ENCODE measurements at regions not wholly inside any gene's neighbourhood (a gene's known extent, or its start where the extent isn't known, plus 50 kb on each side); places are given as distances from the start of the nearest gene placed in this dataset.

DNA sequence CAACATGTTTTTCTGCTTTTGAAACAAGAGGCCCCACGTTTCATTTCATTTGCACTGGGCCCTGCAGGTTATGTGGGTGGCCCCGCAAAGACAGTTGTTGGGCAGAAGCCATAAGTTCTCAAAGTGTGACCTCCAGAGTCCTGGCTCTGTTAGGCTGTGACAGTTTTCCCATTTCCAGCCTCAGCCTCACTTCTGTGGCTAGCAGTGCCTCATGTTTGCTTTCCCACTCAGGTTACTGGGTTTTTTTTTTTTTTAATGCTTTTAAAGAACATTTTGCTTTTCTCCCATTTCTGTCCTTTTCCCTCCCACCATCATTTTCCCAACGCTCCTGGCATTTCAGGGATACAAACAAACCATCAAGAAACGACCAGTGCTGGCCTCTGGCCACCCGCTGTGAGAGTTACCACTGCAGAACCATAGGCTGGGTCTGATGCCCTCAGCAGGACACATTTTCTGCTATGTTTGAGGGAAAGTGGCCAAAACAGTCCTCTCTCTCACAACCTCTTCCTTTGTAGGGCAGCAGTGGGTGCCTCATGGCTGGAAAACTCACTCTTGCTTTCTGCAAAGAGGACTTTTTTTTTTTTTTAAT, 159.0 kb upstream of the MPHOSPH6 start:
- no peak overlapping the region for H3K14ac ChIP-seq (ENCODE audit: insufficient read length)
- 76% methylated on average over 5 of the region's 5 CpGs; no CpG with 5 or more reads in 1 of the 2 experiments for WGBS, 2 experiments (ENCODE audit: extremely low coverage in 1 of 2, insufficient coverage in 1 of 2, insufficient read length in 1 of 2, insufficient replicate concordance in 2 of 2, low coverage in 1 of 2, low lambda C conversion rate in 2 of 2, missing lambda C conversion rate in 1 of 2)
- H3K23me2 ChIP-seq (ENCODE audit: low read depth, low read length): no peaks in the 10 kb centered on the region
- H2AK5ac ChIP-seq (ENCODE audit: low read depth, low read length): no peak overlapping the region
- H2BK15ac ChIP-seq (ENCODE audit: low read length): no peak overlapping the region
- H4K8ac ChIP-seq (ENCODE audit: extremely low read depth, insufficient read depth, low read length): no peak overlapping the region
- H3K27me3 ChIP-seq (replicated peaks in 1 of 4; ENCODE audit: control insufficient read depth in 3 of 4, extremely low read depth in 1 of 4, insufficient read depth in 3 of 4, low read length in 3 of 4): no peaks in the 10 kb centered on the region
- no peak overlapping the region for H3K4me2 ChIP-seq (ENCODE audit: insufficient read depth in 1 of 2, low read depth in 2 of 2, low read length in 2 of 2)
- ChIA-PET CTCF (ENCODE audit: partially characterized antibody) (interaction anchor here (0.8 kb wide), 1 partner anchor 19 kb away, joined by 3 read pairs; no protein-coding TSS in a partner anchor), POLR2A (ENCODE audit: partially characterized antibody) (no interaction called here)
- H3K9me3 ChIP-seq (ENCODE audit: insufficient read depth in 2 of 2, low read depth in 1 of 2, low read length in 1 of 2): 0 out of 4 replicates have a peak, but pooled peaks cover 0 to 3% of the 10 kb centered on the region in 2 experiments
- no peak overlapping the region for H3K4me3 ChIP-seq (ENCODE audit: extremely low read depth in 1 of 4, insufficient read depth in 2 of 4, low read depth in 3 of 4, low read length in 4 of 4)
- no peak overlapping the region for H3K27ac ChIP-seq (ENCODE audit: low read depth, low read length)
- H3K36me3 ChIP-seq (ENCODE audit: control insufficient read depth in 2 of 4, insufficient read depth in 4 of 4, low read length in 3 of 4): no peaks in the 10 kb centered on the region; a peak in 1 of 8 replicates
- no peaks in the 10 kb centered on the region for H3K79me2 ChIP-seq (ENCODE audit: control insufficient read depth in 1 of 2, insufficient read depth in 2 of 2, low read length in 2 of 2)
- no peak overlapping the region for H3K9ac ChIP-seq (replicated peaks in 1 of 4; ENCODE audit: extremely low read depth in 1 of 4, low read depth in 3 of 4, low read length in 3 of 4)
- H4K91ac ChIP-seq (replicated peaks; ENCODE audit: insufficient read length, low read length): no peak overlapping the region
- FAIRE-seq (no peak), DNase-seq (ENCODE audit: low read depth in 1 of 2, low spot score in 2 of 2) (no peak)
- H3K56ac ChIP-seq (replicated peaks; ENCODE audit: insufficient read length, low read depth, low read length): no peak overlapping the region
- H3K23ac ChIP-seq (ENCODE audit: insufficient read length): no peak overlapping the region
- H4K5ac ChIP-seq (ENCODE audit: insufficient read length, low read depth, low read length): no peak overlapping the region
- no peak overlapping the region for H2BK12ac ChIP-seq (ENCODE audit: low read depth, low read length)
- H2BK120ac ChIP-seq (replicated peaks; ENCODE audit: low read depth, low read length): no peak overlapping the region
- H3K79me1 ChIP-seq (ENCODE audit: low read depth, low read length): no peaks in the 10 kb centered on the region
- no peak overlapping the region for H3K4ac ChIP-seq (replicated peaks; ENCODE audit: insufficient read length, low read depth, low read length)
- no peak overlapping the region for H2BK20ac ChIP-seq (ENCODE audit: low read length)
- no peaks in the 10 kb centered on the region for H4K20me1 ChIP-seq (replicated peaks in 1 of 2; ENCODE audit: control insufficient read depth in 1 of 2, insufficient read depth in 2 of 2, low read length in 2 of 2)
- H2BK5ac ChIP-seq (ENCODE audit: low read depth, low read length): no peak overlapping the region
- no peaks in the 10 kb centered on the region for H3K4me1 ChIP-seq (replicated peaks in 1 of 4; ENCODE audit: control insufficient read depth in 3 of 4, insufficient read depth in 4 of 4, low read length in 3 of 4)
- H3K18ac ChIP-seq (ENCODE audit: extremely low read depth, low read length): no peak overlapping the region
- H2AFZ ChIP-seq (ENCODE audit: low read length): no peak overlapping the region
- TF ChIP-seq SIN3A (conservative IDR thresholded peaks at IDR 0.05 in 1 of 2, IDR thresholded peaks at IDR 0.05 in 1 of 2; ENCODE audit: low read depth in 1 of 2, low read length in 2 of 2) (no peak), TEAD4 (IDR thresholded peaks at IDR 0.05; ENCODE audit: low read depth, low read length) (no peak), GABPA (IDR thresholded peaks at IDR 0.05; ENCODE audit: borderline replicate concordance, insufficient read depth, low read length) (no peak), PHF8 (conservative IDR thresholded peaks at IDR 0.05; ENCODE audit: low read depth, low read length) (no peak), SP4 (IDR thresholded peaks at IDR 0.05; ENCODE audit: low read length) (no peak), KDM4A (IDR thresholded peaks at IDR 0.05; ENCODE audit: low read depth, low read length, severe bottlenecking) (no peak), EZH2 (IDR thresholded peaks at IDR 0.05; ENCODE audit: low read depth, low read length, severe bottlenecking) (no peak), TAF7 (optimal IDR thresholded peaks at IDR 0.05; ENCODE audit: borderline replicate concordance, low read depth, low read length) (no peak), RXRA (IDR thresholded peaks at IDR 0.05; ENCODE audit: insufficient read depth, low read depth, low read length) (no peak)
- TF ChIP-seq, protein P1, sequence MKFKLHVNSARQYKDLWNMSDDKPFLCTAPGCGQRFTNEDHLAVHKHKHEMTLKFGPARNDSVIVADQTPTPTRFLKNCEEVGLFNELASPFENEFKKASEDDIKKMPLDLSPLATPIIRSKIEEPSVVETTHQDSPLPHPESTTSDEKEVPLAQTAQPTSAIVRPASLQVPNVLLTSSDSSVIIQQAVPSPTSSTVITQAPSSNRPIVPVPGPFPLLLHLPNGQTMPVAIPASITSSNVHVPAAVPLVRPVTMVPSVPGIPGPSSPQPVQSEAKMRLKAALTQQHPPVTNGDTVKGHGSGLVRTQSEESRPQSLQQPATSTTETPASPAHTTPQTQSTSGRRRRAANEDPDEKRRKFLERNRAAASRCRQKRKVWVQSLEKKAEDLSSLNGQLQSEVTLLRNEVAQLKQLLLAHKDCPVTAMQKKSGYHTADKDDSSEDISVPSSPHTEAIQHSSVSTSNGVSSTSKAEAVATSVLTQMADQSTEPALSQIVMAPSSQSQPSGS (IDR thresholded peaks at IDR 0.05; ENCODE audit: low read length): no peak
- TF ChIP-seq, protein P2, sequence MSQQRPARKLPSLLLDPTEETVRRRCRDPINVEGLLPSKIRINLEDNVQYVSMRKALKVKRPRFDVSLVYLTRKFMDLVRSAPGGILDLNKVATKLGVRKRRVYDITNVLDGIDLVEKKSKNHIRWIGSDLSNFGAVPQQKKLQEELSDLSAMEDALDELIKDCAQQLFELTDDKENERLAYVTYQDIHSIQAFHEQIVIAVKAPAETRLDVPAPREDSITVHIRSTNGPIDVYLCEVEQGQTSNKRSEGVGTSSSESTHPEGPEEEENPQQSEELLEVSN (IDR thresholded peaks at IDR 0.05): no peak

Data from H1 (cell line).